ENCODE measurements at regions not wholly inside any gene's neighbourhood (a gene's known extent, or its start where the extent isn't known, plus 50 kb on each side); places are given as distances from the start of the nearest gene placed in this dataset.

- TF ChIP-seq EZH2 (IDR thresholded peaks at IDR 0.05) (no peak), POLR2AphosphoS5 (IDR thresholded peaks at IDR 0.05; ENCODE audit: borderline replicate concordance, low read depth, low read length) (no peak)
Measured at GRCh38 chr5:165407352-165407751, 1901.9 kb downstream of the MAT2B start.
